HG02678 (cell line): ENCODE measurements at regions not wholly inside any gene's neighbourhood (a gene's known extent, or its start where the extent isn't known, plus 50 kb on each side); places are given as distances from the start of the nearest gene placed in this dataset.

Experiments used
- ATAC-seq: cut with Tn5 transposase; IDR thresholded peaks from one replicate; pipeline ENCODE4 v1.9.1; 2021; ENCODE audit warnings: mild to moderate bottlenecking, moderate library complexity; ENCODE audit not compliant: unreplicated experiment

DNA sequence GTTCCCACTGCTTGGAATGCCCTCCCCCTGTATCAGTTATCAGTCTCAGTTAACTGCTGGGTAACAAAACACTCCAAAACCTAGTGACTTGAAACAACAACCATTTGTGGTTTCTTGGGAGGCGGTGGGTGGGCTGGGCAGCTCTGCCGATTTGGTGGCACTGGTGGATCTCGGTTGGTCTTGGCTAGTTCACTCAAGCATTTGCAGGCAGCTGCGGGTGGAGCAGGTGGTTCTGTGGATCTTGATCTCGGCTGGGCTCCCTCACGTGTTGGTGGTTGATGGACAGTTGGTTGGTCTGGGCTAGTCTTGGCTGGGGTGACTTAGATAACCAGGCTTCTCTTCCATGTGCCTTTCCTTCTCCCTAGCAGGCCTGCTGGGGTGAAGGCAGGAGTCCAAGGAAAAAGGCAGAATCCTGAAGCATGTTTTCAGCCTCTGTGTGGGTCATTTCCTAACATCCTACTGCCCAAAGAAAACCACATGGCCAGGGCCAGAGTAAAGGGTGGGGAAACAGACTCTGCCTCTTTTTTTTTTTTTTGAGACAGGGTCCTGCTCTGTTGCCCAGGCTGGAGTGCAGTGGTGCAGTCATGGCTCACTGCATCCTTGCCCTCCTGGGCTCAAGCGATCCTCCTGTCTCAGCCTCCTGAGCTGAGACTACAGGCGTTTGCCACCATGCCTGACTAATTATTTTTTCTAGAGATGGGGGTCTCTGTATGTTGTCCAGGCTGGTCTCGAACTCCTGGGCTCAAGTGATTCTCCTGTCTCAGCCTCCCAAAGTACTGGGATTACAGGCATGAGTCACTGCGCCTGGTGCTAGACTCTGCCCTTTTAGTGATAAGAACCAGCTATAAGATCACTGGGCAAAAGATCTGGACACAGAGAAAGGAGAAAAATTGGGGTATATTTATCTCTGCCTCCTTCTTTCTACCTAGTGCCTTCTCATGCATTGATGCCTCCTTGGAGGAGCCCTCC lies 183.7 kb downstream of the RGS3 start:
- ATAC-seq, result no peak

GRCh38 chr9:113648048-113648447 lies 184.5 kb downstream of the RGS3 start:
- no peak for ATAC-seq

GRCh38 chr9:113648586-113648985 lies 185.1 kb downstream of the RGS3 start:
- no peak for ATAC-seq

DNA sequence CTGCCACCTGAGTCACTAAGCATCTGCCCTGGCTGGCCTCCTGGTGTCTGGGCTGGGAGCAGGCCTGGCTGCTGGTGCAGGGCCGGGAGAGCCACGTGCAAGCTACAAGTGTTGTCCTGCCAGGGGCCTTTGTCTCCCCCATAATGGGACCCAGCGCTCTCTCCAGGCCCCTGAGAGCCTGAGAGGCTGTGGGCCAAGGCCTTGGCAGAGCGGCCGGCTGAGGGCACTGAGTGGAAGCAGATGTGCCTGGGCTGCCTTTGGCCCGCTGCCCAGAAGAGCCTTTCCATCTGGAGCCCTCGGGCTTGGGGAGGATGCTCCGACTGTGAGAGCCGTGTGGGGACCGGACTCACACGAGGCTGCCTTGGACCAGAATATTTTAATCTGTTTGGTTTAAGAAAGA lies 185.5 kb downstream of the RGS3 start:
- ATAC-seq, result no peak

DNA sequence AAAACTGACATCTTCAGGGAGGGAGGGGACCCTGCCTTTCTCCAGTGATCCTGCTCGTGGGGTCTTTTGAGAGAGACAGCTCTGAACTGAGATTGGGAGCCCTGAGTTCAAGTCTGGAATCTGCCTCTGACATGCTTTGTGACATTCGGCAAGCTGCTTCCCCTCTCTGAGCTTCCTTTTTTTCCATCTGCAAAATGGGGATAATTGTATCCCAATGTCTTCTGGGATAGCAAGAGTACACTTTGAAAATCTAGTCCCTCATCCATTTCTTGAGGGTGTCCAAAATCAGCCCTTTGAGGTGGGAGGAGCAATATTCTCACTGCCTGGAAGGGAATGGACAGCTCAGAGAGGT lies 186.3 kb downstream of the RGS3 start:
- no peak for ATAC-seq

DNA sequence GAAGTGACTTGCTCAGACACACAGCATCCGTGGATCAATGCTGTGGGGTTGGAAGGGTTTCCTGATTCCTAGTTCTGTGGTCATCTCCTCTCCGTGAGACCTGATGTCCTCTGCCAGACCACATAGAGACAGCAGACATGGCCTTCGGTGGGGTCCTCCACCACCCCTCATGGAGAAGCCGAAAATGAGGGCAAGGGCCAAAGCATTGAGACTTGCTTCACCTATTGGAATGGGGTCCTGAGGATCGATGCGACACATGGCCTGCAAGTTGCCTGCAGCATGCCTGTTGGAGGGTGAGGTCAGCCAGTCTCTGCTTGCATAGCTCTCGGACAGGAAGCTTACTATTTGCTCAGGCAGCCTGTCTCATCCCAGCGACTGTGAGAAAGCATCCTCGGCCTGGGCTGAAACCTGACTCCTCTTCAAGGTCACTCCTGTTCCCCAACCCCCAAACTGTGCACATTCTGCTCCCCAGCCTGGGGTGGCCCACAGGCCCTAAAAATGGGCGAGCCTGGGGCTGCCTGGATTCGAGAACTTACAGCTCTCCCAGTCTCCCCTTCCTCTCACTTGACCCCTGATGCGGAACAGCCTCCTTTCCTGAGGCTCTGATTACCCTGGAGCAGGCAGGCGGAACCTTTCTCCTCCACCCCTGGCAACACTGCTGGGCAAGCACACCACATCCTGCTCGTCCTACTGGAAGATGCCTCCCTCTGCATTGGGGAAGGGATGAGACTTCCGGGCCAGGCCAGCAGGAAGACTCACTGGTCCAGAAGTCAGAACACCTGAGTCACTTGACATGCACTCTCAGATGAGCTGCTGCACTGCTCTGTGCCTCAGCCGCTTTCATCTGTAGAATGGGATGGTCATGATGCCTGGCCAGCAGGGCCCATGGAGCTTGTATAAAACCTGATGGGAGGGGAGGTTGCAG lies 186.9 kb downstream of the RGS3 start:
- no peak for ATAC-seq

GRCh38 chr9:113651896-113652295 lies 188.4 kb downstream of the RGS3 start:
- ATAC-seq, result no peak

GRCh38 chr9:113652355-113653152 lies 189.0 kb downstream of the RGS3 start:
- no peak for ATAC-seq

DNA sequence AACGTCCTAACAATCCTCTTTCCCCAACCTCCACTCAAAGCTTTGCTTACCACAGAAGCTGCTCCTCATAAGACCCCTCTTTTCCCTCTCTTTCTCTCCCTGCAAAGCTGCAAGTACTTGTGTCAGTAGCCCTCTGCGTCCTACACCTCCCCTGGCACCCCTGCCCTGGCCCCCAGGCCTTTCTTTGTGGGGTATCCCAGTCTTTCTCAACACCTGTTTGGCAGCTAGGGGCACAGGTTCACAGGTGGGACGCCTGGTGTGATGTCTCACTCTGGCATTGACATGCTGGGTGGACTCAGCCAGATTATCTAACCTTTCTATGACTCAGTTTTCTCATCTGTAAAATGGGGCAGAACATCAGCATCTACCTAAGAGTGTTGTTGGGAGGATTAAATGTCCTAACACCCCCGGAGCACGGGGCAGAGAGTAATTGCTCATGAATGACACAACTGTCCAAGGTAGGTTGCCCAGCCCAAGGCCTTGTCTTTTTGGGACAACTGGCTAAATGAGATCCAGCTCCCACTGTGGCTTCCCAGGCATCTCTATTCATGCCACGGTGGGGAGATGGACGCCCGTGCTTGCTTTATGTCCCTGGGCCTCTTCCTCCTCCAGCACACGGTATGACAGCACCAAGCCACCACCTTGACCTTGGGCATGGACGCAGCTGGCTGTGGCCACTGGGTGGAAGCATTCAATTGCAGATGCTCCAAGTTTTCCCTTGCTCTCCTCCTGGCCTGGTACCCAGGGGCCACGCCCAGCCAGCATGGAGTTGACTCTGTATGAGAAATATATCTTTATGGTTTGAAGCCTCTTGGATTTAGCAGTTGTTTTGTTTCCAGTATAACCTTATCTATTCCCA lies 190.4 kb downstream of the RGS3 start:
- ATAC-seq, result no peak

GRCh38 chr9:113654605-113655428 lies 191.3 kb downstream of the RGS3 start:
- no peak for ATAC-seq

GRCh38 chr9:113656771-113657670 lies 193.5 kb downstream of the RGS3 start:
- no peak for ATAC-seq

GRCh38 chr9:113657765-113658544 lies 194.4 kb downstream of the RGS3 start:
- ATAC-seq, result peak; percentile 85

GRCh38 chr9:113658545-113658895 lies 195.0 kb downstream of the RGS3 start:
- no peak for ATAC-seq

DNA sequence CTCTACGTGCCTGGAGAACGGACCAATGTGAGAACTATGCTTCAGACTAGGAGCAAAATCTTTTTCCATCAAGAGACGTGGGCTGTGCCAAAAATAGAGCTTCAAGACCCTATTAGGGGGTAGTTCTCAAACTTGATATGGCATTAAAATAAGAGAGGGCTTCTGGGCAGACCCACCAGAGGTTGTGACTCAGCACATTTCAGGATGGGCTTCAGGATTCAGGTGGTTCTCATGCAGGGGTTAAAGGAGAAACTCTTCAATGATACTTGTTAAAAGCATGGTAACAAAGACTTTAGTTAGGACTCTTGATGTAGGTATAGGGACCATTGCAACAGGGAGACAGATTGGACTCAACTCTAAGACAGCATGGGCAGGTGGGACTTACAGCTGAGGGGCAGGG lies 195.5 kb downstream of the RGS3 start:
- ATAC-seq, result no peak

- ATAC-seq, result no peak
These were observed 196.2 kb downstream of the RGS3 start for GRCh38 chr9:113659740-113660139.

DNA sequence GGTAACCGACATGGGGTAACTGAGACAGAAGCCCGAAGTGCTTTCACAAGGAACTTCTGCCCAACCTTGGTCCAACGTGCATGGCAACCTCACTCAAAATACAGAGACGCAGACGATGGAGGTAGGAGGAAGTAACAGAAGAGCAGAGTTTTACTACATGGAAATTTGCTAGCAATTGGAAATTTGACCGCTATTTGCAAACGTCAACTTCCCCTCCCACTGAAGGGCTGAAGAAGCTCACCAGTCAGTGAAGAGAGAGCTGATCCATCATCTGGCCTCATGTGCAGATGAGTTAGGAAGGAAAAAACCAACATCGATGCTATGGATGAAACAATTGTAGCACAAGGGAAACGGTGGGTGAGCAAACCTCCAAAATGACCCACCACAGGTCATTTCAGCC lies 196.7 kb downstream of the RGS3 start:
- ATAC-seq, result no peak

DNA sequence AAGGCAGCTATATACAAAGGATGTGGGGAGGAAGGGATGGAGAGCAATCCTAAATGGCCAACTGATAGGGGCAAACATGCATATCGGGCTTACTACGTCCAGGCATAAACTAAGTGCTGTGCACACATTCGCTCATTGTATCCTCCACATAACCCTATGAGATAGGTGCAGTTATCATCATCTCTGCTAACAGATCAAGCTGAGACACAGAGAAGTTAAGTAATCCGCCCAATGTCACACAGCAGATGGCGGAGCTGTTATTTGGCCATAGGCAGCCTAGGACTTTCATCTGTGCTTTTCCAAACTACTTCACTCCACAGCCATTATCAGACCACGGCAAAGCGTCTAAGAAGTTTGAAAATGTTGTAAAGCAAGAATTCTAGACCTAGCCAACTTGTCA lies 197.5 kb downstream of the RGS3 start:
- no peak for ATAC-seq
